OCI-M2 (cell line): ENCODE measurements at regions not wholly inside any gene's neighbourhood (a gene's known extent, or its start where the extent isn't known, plus 50 kb on each side); places are given as distances from the start of the nearest gene placed in this dataset.
"Not testable (repeated sequence)": the region's sequence is repeated elsewhere in the genome, so short reads cannot be mapped to it uniquely, and the experiment has no call there.

Source experiments
- DNase-seq: peaks from one replicate; lab custom pipeline; 2025; ENCODE audit not compliant: unreplicated experiment; lab: John Stamatoyannopoulos, UW

- no peak for DNase-seq
Measured at GRCh38 chr5:17080361-17080760, 137.1 kb upstream of the BASP1 start.

- no peak for DNase-seq
Measured at GRCh38 chr5:17081142-17081541, 136.3 kb upstream of the BASP1 start.

GRCh38 chr5:17083276-17083675 is 134.2 kb upstream of the BASP1 start:
- not testable (repeated sequence) for DNase-seq

- no peak for DNase-seq
Measured at GRCh38 chr5:17087035-17087434, 130.4 kb upstream of the BASP1 start.

GRCh38 chr5:17088051-17088450 is 129.4 kb upstream of the BASP1 start:
- no peak for DNase-seq

GRCh38 chr5:17089001-17089400 is 128.4 kb upstream of the BASP1 start:
- DNase-seq: no peak

- DNase-seq: no peak
Measured at GRCh38 chr5:17089690-17090089, 127.7 kb upstream of the BASP1 start.

- no peak for DNase-seq
Measured at GRCh38 chr5:17090839-17091238, 126.6 kb upstream of the BASP1 start.

- no peak for DNase-seq
Measured at GRCh38 chr5:17094830-17095229, 122.6 kb upstream of the BASP1 start.

GRCh38 chr5:17096952-17097695 is 120.3 kb upstream of the BASP1 start:
- DNase-seq: no peak

GRCh38 chr5:17099946-17100345 is 117.5 kb upstream of the BASP1 start:
- DNase-seq: no peak

- DNase-seq: no peak
Measured at GRCh38 chr5:17103461-17103860, 114.0 kb upstream of the BASP1 start.

- DNase-seq: no peak
Measured at GRCh38 chr5:17105744-17106418, 111.5 kb upstream of the BASP1 start.

- no peak for DNase-seq
Measured at GRCh38 chr5:17106521-17106920, 110.9 kb upstream of the BASP1 start.

GRCh38 chr5:17112091-17112716 is 105.2 kb upstream of the BASP1 start:
- not testable (repeated sequence) for DNase-seq

GRCh38 chr5:17113174-17113958 is 104.1 kb upstream of the BASP1 start:
- no peak for DNase-seq

GRCh38 chr5:17114233-17114632 is 103.2 kb upstream of the BASP1 start:
- DNase-seq: no peak

- no peak for DNase-seq
Measured at GRCh38 chr5:17114715-17115599, 102.5 kb upstream of the BASP1 start.

GRCh38 chr5:17115855-17116254 is 101.6 kb upstream of the BASP1 start:
- DNase-seq: no peak

GRCh38 chr5:17118631-17119030 is 98.8 kb upstream of the BASP1 start:
- DNase-seq: peak; percentile 34
